Central memory CD8-positive, alpha-beta T cell (primary cell): ENCODE measurements at regions not wholly inside any gene's neighbourhood (a gene's known extent, or its start where the extent isn't known, plus 50 kb on each side); places are given as distances from the start of the nearest gene placed in this dataset.

Experiments used
- ATAC-seq: fragments of 150-1000 bp; cut with Tn5 transposase; replicated peaks from 2 replicates; pipeline ENCODE4 v1.10.0; 2022; ENCODE audit warnings: mild to moderate bottlenecking, moderate FRiP score, moderate number of reproducible peaks; ENCODE audit not compliant: poor library complexity, severe bottlenecking; ENCODE audit errors: extremely low read depth
- DNase-seq, 2 donors: peaks; one replicate each; pipeline ENCODE4 v3.0.0; 2021; ENCODE audit warnings: low spot score in 2 of 2
- H3K27ac Mint-ChIP-seq: one replicate; pipeline ENCODE4 v1.8.0; 2022; ENCODE audit warnings: low read depth, mild to moderate bottlenecking, moderate library complexity, mixed read lengths
- H3K27me3 Mint-ChIP-seq: one replicate; pipeline ENCODE4 v1.8.0; 2022; ENCODE audit warnings: mixed read lengths
- H3K36me3 Mint-ChIP-seq: one replicate; pipeline ENCODE4 v1.8.0; 2022; ENCODE audit warnings: mild to moderate bottlenecking, moderate library complexity, mixed read lengths; ENCODE audit not compliant: insufficient read depth
- H3K4me1 Mint-ChIP-seq: one replicate; pipeline ENCODE4 v1.8.0; 2022; ENCODE audit warnings: mixed read lengths
- H3K4me3 Mint-ChIP-seq: one replicate; pipeline ENCODE4 v1.8.0; 2022; ENCODE audit warnings: mild to moderate bottlenecking, moderate library complexity, mixed read lengths
- H3K9me3 Mint-ChIP-seq: one replicate; pipeline ENCODE4 v1.8.0; 2022; ENCODE audit warnings: mixed read lengths

DNA sequence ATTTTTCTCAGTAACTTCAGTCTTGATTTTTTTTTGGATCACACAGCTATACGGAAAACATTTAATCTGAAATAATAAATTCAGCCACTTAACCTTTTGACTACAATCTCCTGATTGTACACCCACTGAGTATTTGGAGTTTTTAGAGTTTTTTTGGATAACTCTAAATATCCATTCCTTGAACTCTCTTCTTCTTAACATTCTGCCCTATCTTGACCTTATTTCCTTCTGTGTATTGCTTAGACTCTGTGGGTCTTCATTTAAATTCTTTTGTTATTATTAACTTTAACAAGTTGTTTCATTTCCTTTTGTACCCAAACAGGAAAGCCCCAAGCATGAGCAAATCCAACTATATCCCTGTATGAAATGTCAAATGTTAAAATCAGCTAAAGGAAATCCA, 170.2 kb upstream of the PTCHD4 start:
- Mint-ChIP-seq H3K4me1 (no peaks in the 10 kb centered on the region), H3K27me3 (no peaks in the 10 kb centered on the region), H3K36me3 (no peaks in the 10 kb centered on the region), H3K9me3 (peaks cover 18% of the 10 kb centered on the region), H3K4me3 (no peak overlapping the region), H3K27ac (no peak overlapping the region)
- ATAC-seq (no peak), DNase-seq (no peak)

DNA sequence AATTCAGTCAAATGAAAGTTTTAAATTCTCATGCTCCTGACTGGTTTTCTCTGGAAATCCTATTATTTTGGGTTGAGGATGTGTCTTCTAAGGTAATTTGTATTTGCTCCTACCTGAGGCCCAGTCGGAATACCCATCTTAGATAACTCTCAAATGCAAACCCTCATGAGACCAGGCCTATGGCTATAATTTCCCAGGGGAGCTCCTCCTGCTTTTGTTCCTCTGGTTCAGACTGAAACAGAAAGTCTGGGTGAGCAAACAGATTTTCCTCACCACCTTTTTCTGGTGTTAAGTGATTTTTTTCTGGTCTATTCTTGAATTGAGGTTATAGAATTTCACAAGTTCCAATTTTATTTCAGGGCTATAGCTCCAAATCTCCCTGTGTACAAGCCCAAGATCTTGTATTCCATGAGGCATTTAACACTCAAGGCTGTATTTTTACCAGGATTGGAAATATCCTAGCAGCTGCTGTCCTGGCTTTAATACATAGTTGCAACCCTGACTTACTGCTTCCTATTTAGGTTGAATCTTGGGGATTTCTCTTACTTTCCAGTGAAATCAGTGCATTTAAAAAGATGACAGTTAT, 169.1 kb upstream of the PTCHD4 start:
- no peak overlapping the region for H3K27ac Mint-ChIP-seq
- no peak for ATAC-seq
- no peak for DNase-seq
- H3K9me3 Mint-ChIP-seq, result peaks cover 18% of the 10 kb centered on the region
- H3K36me3 Mint-ChIP-seq, result no peaks in the 10 kb centered on the region
- H3K4me1 Mint-ChIP-seq, result no peaks in the 10 kb centered on the region
- H3K27me3 Mint-ChIP-seq, result no peaks in the 10 kb centered on the region
- no peak overlapping the region for H3K4me3 Mint-ChIP-seq

DNA sequence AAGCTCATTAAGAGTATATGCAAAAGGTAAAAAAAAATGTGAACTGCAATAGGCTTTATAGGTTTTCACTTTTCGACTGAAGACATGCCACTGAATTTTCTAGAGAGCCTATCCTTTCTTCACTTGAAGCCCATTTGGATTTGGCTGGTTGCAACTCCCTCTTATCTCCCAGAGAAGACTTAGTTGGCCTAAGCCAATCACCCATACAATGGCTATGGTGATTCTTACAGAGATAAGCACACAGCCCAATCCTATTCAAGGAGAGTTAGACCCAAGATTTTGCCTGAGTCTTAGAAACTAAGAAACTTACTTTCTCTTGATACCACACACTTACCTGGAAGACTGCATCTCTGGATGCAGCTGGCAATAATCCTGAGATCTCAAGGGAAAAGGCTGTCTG, 167.3 kb upstream of the PTCHD4 start:
- no peak overlapping the region for H3K4me3 Mint-ChIP-seq
- no peaks in the 10 kb centered on the region for H3K36me3 Mint-ChIP-seq
- DNase-seq (no peak), ATAC-seq (no peak)
- H3K9me3 Mint-ChIP-seq, result peaks cover 18% of the 10 kb centered on the region
- no peaks in the 10 kb centered on the region for H3K4me1 Mint-ChIP-seq
- H3K27ac Mint-ChIP-seq, result no peak overlapping the region
- no peaks in the 10 kb centered on the region for H3K27me3 Mint-ChIP-seq

DNA sequence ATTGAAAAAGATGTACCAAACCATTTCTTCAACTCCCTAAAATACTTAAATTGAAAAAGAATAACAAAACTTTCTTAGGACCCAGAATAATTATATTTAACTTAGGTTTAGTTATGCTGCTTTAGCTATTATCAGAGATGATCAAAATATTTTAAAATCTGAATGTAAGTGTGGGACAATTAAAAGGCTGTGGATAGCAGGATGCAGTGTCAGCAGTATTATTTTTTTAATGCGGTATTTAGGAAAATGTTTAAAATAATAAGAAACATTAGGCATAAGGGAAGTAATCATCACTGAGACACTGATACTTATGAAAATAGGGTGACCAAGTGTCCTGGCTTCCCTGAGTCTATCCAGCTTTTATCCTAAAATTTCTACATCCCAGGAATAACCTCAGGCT, 161.5 kb upstream of the PTCHD4 start:
- no peaks in the 10 kb centered on the region for H3K4me1 Mint-ChIP-seq
- no peaks in the 10 kb centered on the region for H3K36me3 Mint-ChIP-seq
- H3K9me3 Mint-ChIP-seq, result peaks cover 24% of the 10 kb centered on the region
- H3K27ac Mint-ChIP-seq, result no peak overlapping the region
- H3K4me3 Mint-ChIP-seq, result no peak overlapping the region
- DNase-seq (no peak), ATAC-seq (no peak)
- H3K27me3 Mint-ChIP-seq, result no peaks in the 10 kb centered on the region

- no peaks in the 10 kb centered on the region for H3K36me3 Mint-ChIP-seq
- peaks cover 16% of the 10 kb centered on the region for H3K9me3 Mint-ChIP-seq
- ATAC-seq (no peak), DNase-seq (no peak)
- H3K27me3 Mint-ChIP-seq, result no peaks in the 10 kb centered on the region
- no peak overlapping the region for H3K4me3 Mint-ChIP-seq
- no peak overlapping the region for H3K27ac Mint-ChIP-seq
- H3K4me1 Mint-ChIP-seq, result no peaks in the 10 kb centered on the region
Observed at GRCh38 chr6:48255094-48255493, 144.1 kb upstream of the PTCHD4 start.

- ATAC-seq (no peak), DNase-seq (no peak)
- no peak overlapping the region for H3K4me3 Mint-ChIP-seq
- no peaks in the 10 kb centered on the region for H3K27me3 Mint-ChIP-seq
- H3K4me1 Mint-ChIP-seq, result no peaks in the 10 kb centered on the region
- H3K9me3 Mint-ChIP-seq, result peaks cover 25% of the 10 kb centered on the region
- H3K27ac Mint-ChIP-seq, result no peak overlapping the region
- H3K36me3 Mint-ChIP-seq, result no peaks in the 10 kb centered on the region
Observed at GRCh38 chr6:48249071-48249470, 138.1 kb upstream of the PTCHD4 start.

DNA sequence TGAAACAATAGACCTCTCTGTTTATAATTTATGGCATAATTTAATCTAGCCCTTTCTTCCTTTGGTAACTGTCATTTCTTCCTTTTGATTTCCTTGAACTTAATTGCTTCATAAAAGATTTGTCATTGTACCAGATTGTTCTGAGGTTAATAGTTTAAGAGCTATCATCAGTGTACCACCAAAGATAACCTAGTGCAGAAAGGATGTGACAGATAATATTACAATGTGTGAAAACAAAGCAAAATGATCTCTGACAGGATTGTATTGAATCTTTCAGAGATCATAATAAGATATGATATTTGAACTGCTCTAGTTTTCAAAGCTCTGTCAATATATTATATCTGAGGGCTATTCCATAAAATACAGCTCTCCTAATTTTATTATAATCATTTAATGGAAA, 132.1 kb upstream of the PTCHD4 start:
- no peaks in the 10 kb centered on the region for H3K4me1 Mint-ChIP-seq
- no peak overlapping the region for H3K4me3 Mint-ChIP-seq
- H3K27me3 Mint-ChIP-seq, result no peaks in the 10 kb centered on the region
- H3K36me3 Mint-ChIP-seq, result no peaks in the 10 kb centered on the region
- DNase-seq (no peak), ATAC-seq (no peak)
- H3K9me3 Mint-ChIP-seq, result peaks cover 18% of the 10 kb centered on the region
- H3K27ac Mint-ChIP-seq, result no peak overlapping the region

- H3K27me3 Mint-ChIP-seq, result no peaks in the 10 kb centered on the region
- H3K4me3 Mint-ChIP-seq, result no peak overlapping the region
- no peak overlapping the region for H3K27ac Mint-ChIP-seq
Observed at GRCh38 chr6:48240287-48240686, 129.3 kb upstream of the PTCHD4 start.

DNA sequence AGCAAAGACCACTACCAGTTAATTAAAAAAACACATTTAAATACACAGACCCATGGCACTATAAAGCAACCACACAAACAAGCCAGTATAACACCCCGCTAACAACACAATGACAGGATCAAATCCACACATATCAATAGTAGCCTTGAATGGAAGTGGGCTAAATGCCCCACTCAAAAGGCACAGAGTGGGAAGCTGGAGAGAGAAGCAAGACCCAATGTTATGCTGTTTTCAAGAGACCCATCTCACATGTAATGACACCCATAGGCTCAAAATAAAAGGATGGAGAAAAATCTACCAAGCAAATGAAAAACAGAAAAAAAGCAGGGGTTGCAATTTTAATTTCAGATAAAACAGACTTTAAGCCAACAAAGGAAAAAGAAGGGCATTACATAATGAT, 125.4 kb upstream of the PTCHD4 start:
- no peak for ATAC-seq

More at GRCh38 chr6:48240287-48240686, 129.3 kb upstream of the PTCHD4 start:
- no peaks in the 10 kb centered on the region for H3K4me1 Mint-ChIP-seq
- H3K9me3 Mint-ChIP-seq, result peaks cover 33% of the 10 kb centered on the region
- H3K36me3 Mint-ChIP-seq, result no peaks in the 10 kb centered on the region
- ATAC-seq (no peak), DNase-seq (no peak)

GRCh38 chr6:48233063-48233462, 122.1 kb upstream of the PTCHD4 start:
- Mint-ChIP-seq H3K4me3 (no peak overlapping the region), H3K27ac (no peak overlapping the region), H3K9me3 (peaks cover 29% of the 10 kb centered on the region), H3K36me3 (no peaks in the 10 kb centered on the region), H3K4me1 (no peaks in the 10 kb centered on the region), H3K27me3 (no peaks in the 10 kb centered on the region)
- ATAC-seq (no peak), DNase-seq (no peak)

More for the DNA sequence above, 125.4 kb upstream of the PTCHD4 start:
- Mint-ChIP-seq H3K4me3 (no peak overlapping the region), H3K4me1 (no peaks in the 10 kb centered on the region), H3K9me3 (peaks cover 32% of the 10 kb centered on the region), H3K27me3 (no peaks in the 10 kb centered on the region), H3K27ac (no peak overlapping the region), H3K36me3 (no peaks in the 10 kb centered on the region)
- DNase-seq, result no peak

DNA sequence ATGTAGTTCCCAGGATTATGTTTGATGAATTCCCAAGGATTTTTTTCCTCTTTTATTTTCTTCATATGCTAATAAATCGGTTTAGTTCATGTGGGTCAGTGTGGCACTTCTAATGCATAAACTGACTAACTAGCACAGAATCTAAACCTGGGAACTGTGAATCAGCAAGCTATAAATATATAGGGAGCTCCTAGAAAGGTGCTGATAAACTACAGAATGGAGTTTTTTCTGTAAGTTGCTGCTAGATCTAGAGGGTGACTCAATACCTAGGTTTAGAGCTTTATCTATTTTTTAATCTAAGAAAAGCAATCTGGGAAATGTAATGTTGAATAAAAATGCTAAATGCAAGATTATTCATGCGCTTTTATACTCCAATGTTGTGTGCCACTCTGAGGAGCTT, 118.8 kb upstream of the PTCHD4 start:
- no peak overlapping the region for H3K4me3 Mint-ChIP-seq
- DNase-seq (no peak), ATAC-seq (no peak)
- no peaks in the 10 kb centered on the region for H3K36me3 Mint-ChIP-seq
- H3K27ac Mint-ChIP-seq, result no peak overlapping the region
- peaks cover 15% of the 10 kb centered on the region for H3K9me3 Mint-ChIP-seq
- H3K27me3 Mint-ChIP-seq, result no peaks in the 10 kb centered on the region
- H3K4me1 Mint-ChIP-seq, result no peaks in the 10 kb centered on the region

GRCh38 chr6:48222241-48222640, 111.2 kb upstream of the PTCHD4 start:
- DNase-seq (no peak), ATAC-seq (no peak)
- peaks cover 21% of the 10 kb centered on the region for H3K9me3 Mint-ChIP-seq
- H3K27me3 Mint-ChIP-seq, result no peaks in the 10 kb centered on the region
- no peaks in the 10 kb centered on the region for H3K4me1 Mint-ChIP-seq
- no peak overlapping the region for H3K27ac Mint-ChIP-seq
- H3K4me3 Mint-ChIP-seq, result no peak overlapping the region
- H3K36me3 Mint-ChIP-seq, result no peaks in the 10 kb centered on the region

DNA sequence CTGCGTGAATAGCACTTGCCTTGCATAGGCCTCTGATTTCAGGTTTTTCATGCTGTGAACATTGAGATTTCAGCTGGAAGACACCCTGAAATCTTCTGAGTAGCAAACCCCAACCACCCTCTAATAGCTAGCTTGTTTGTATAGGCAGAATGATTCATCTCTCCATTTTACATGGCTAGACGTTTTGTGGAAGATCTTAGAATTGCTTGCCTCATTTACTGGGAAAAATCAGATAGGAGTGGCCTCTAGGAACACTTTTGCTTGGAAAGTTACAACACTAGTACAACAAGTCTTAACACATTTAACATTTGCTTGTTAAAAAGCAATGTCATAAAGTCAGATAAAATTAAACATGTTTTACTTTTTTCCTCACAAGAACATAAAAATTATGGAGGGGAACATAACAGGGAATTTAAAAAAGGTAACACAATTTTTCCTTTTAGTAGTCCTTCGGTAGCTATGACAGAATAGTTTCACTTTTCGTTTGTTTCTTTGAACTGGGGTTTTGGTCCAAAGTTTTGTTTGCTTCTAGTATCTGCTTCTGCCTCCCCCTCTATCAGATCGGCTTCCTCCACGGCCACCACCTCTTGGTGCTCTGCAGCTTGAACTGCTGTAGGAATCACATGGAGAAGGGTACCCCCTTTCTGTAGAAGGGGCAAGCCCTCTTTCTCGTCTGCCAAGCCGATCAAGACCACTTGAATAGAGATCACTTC, 102.2 kb upstream of the PTCHD4 start:
- Mint-ChIP-seq H3K27ac (no peak overlapping the region), H3K36me3 (peaks cover 2% of the 10 kb centered on the region), H3K4me1 (no peaks in the 10 kb centered on the region), H3K27me3 (no peaks in the 10 kb centered on the region), H3K9me3 (peaks cover 8% of the 10 kb centered on the region), H3K4me3 (no peak overlapping the region)
- DNase-seq (no peak), ATAC-seq (no peak)
